ENCODE measurements at regions not wholly inside any gene's neighbourhood (a gene's known extent, or its start where the extent isn't known, plus 50 kb on each side); places are given as distances from the start of the nearest gene placed in this dataset.

- H3K27ac ChIP-seq = no peak overlapping the region
- TF ChIP-seq CTCF (IDR thresholded peaks at IDR 0.05) = no peak
- no peak for TF ChIP-seq ZFX (IDR thresholded peaks at IDR 0.05; ENCODE audit: borderline replicate concordance)
These were observed 73.0 kb upstream of the EPHB3 start for GRCh38 chr3:184488577-184488976.

GRCh38 chr3:184489268-184489841 is 72.2 kb upstream of the EPHB3 start:
- peak overlapping the region; percentile 75; the same call in 1 of the 2 replicates for H3K27ac ChIP-seq

DNA sequence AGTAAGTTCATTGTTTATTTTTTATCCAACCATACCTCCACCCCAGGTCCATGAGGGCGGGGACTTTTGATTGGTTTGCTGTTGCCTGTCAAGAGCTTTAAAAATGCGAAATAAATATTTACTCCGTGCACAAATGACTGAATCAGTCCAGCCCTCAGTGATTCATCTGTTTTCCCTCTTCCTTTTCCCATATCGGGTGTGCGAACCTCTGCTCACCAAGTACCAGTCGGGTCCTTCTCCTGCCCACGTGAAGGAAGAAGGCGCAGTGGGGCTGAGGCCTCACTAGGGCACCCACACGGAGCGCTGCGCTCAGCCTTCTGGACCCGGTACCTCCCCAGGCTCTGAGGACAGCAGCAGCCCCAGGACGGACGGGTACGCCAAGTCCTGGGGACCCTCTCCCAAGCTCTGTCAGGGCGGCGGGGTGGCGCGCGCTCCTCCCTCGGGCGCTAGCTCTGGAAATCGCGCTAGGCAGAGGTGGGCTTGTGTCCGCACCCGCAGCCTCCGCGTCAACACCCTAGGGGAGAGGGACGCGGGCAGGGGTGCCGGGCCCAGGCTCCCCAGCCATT is 70.5 kb upstream of the EPHB3 start:
- peak overlapping the region; percentile 75 for H3K27ac ChIP-seq
- TF ChIP-seq CTCF (IDR thresholded peaks at IDR 0.05) (0 out of 2 replicates have a peak, but pooled peaks have one; percentile 8), ZFX (IDR thresholded peaks at IDR 0.05; ENCODE audit: borderline replicate concordance) (no peak)

More at GRCh38 chr3:184489268-184489841, 72.2 kb upstream of the EPHB3 start:
- TF ChIP-seq CTCF (IDR thresholded peaks at IDR 0.05) = no peak
- no peak for TF ChIP-seq ZFX (IDR thresholded peaks at IDR 0.05; ENCODE audit: borderline replicate concordance)

- no peak overlapping the region; the same call in 1 of the 2 replicates for H3K27ac ChIP-seq
- TF ChIP-seq ZFX (IDR thresholded peaks at IDR 0.05; ENCODE audit: borderline replicate concordance) (no peak), CTCF (IDR thresholded peaks at IDR 0.05) (no peak)
These were observed 69.5 kb upstream of the EPHB3 start for GRCh38 chr3:184491867-184492615.

- TF ChIP-seq CTCF (IDR thresholded peaks at IDR 0.05) (no peak), ZFX (IDR thresholded peaks at IDR 0.05; ENCODE audit: borderline replicate concordance) (no peak)
- no peak overlapping the region for H3K27ac ChIP-seq
These were observed 64.7 kb upstream of the EPHB3 start for GRCh38 chr3:184496933-184497332.

DNA sequence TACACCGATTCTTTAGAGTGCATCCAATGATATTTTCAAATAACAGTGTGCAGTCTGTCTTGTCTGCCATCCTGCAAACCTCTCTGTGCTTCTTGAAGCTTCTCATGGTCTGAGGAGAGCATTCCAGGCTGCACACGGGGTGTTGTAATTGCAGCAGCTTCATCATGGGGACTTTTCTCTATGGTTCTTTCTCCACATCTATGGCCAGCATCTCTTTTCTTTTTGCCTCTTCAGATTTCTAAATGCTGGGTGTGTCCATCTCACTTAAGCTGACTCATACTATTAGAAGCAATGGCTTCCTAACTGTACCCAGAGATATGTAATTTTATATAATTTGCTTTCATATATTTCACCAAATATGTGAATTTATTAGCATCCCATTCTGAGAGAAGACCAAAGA is 63.8 kb upstream of the EPHB3 start:
- no peak overlapping the region for H3K27ac ChIP-seq
- TF ChIP-seq CTCF (IDR thresholded peaks at IDR 0.05) = no peak
- no peak for TF ChIP-seq ZFX (IDR thresholded peaks at IDR 0.05; ENCODE audit: borderline replicate concordance)

Data from 22Rv1 (cell line).